Kidney epithelial cell (primary cell): ENCODE measurements at regions not wholly inside any gene's neighbourhood (a gene's known extent, or its start where the extent isn't known, plus 50 kb on each side); places are given as distances from the start of the nearest gene placed in this dataset.

Source experiments
- DNase-seq: peaks from one replicate; pipeline ENCODE4 v3.0.0-alpha.2; 2010; ENCODE audit warnings: low read depth
- H3K27me3 ChIP-seq: 2 replicates; pipeline ENCODE4 v1.6.0; 2011; ENCODE audit warnings: low read length; ENCODE audit not compliant: control insufficient read depth, insufficient read depth
- H3K36me3 ChIP-seq: 2 replicates; pipeline ENCODE4 v1.5.1; 2011; ENCODE audit warnings: low read length; ENCODE audit not compliant: control insufficient read depth, insufficient read depth
- H3K4me3 ChIP-seq: 2 replicates; pipeline ENCODE4 v1.5.1; 2011; ENCODE audit warnings: low read depth, mild to moderate bottlenecking, control low read depth, low read length
- TF ChIP-seq, protein P1 (sequence below): IDR thresholded peaks from 2 replicates; pipeline ENCODE4 v1.5.1; 2011; ENCODE audit warnings: mild to moderate bottlenecking, moderate library complexity, low read length, control low read depth, inconsistent platforms; ENCODE audit not compliant: insufficient read depth, poor library complexity, severe bottlenecking

DNA sequence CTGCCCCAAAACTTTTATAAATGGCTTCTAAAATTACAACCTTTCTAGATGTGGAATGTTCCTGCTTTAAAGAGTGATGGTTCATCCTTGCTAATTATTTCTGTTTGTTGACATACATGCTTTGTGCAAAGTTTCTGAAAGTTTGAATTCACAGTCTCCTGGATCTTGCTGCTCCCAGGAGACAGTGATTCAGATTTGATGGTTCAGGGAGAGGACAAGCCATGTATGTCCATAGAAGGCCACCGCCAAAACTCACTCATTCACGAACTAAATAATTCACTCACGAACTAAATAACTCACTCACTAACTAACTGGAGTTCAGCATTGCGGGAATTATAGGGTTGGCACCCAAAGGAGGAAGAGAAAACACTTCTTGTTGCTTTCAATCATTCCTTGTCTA, 416.5 kb upstream of the ZEB2 start:
- Histone ChIP-seq H3K36me3 (no peaks in the 10 kb centered on the region), H3K27me3 (no peaks in the 10 kb centered on the region), H3K4me3 (no peak overlapping the region)
- TF ChIP-seq, protein P1, sequence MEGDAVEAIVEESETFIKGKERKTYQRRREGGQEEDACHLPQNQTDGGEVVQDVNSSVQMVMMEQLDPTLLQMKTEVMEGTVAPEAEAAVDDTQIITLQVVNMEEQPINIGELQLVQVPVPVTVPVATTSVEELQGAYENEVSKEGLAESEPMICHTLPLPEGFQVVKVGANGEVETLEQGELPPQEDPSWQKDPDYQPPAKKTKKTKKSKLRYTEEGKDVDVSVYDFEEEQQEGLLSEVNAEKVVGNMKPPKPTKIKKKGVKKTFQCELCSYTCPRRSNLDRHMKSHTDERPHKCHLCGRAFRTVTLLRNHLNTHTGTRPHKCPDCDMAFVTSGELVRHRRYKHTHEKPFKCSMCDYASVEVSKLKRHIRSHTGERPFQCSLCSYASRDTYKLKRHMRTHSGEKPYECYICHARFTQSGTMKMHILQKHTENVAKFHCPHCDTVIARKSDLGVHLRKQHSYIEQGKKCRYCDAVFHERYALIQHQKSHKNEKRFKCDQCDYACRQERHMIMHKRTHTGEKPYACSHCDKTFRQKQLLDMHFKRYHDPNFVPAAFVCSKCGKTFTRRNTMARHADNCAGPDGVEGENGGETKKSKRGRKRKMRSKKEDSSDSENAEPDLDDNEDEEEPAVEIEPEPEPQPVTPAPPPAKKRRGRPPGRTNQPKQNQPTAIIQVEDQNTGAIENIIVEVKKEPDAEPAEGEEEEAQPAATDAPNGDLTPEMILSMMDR = no peak
- DNase-seq = no peak

DNA sequence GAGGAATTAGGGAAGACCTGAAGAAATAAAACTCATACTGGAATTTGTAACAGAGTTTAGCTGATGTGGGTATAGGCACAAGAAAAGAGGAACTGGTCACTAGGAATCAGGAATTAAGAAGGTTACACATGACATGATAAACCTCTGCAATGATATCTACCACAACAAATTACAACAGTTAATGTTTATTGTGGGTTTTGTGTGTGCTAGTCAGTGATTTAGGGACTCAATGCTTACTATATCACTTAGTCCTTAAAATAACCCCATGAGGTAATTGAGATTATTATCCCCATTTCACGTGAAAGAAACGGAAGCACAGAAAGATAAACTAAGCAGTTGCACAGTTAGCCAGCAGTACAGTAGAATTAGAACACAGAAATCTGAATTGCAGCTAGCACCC, 415.8 kb upstream of the ZEB2 start:
- DNase-seq = no peak
- H3K4me3 ChIP-seq = no peak overlapping the region
- H3K27me3 ChIP-seq = no peaks in the 10 kb centered on the region
- TF ChIP-seq, protein P1 = no peak
- no peaks in the 10 kb centered on the region for H3K36me3 ChIP-seq

DNA sequence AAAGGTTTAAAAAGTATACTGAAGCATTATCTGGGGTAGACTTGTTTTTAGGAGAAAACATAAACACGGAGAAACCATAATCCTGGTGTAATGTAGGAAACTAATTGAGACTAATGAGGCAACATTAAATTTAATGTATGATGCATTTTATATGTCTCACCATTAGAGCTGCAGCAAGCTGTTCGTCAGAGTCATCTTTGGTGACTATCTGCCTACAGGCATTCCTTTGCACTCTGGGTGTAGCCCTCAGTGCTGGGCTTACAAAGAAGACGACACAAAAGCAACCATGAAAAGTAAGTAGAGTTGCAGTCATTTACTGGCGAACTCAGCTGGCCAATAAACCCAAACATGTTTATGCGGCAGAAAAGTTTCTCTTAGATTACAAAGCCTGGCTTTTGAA, 415.3 kb upstream of the ZEB2 start:
- no peaks in the 10 kb centered on the region for H3K27me3 ChIP-seq
- H3K36me3 ChIP-seq = no peaks in the 10 kb centered on the region
- DNase-seq = no peak
- no peak overlapping the region for H3K4me3 ChIP-seq
- TF ChIP-seq, protein P1 = no peak

DNA sequence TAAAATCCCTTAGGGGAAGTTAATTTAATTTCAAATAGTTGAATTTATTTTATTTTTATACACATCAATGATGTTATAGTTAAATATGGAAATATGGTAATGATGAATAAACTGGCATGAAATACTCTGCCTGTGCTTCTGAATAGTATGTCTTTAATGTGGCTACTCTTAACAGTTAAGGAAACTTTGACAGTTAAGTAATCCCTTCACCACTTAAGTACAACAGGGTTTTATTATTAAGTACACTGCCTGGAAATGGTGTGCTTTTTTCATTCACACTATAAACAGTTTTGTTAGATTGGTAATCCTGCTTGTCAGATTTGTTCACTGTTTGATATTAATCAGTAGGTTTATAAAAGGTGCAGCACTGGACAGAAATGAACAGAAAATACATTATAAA, 412.0 kb upstream of the ZEB2 start:
- Histone ChIP-seq H3K27me3 (no peaks in the 10 kb centered on the region), H3K4me3 (no peak overlapping the region), H3K36me3 (no peaks in the 10 kb centered on the region)
- TF ChIP-seq, protein P1 = no peak
- no peak for DNase-seq

DNA sequence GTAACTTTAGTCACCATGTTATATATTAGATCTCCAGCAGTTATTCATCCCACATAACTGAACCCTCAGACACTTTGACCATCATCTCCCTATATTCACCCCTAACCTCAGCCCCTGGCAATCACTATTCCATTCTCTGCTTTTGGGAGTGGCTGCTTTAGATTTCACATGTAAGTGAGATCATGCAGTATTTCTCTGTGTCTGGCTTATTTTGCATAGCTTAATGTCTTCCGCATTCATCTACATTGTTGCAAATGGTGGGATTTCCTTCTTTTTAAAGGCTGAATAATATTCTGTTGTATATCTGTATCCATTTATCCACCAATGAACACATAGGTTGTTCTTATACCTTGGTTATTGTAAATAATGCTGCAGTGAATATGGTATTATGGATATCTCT, 411.6 kb upstream of the ZEB2 start:
- Histone ChIP-seq H3K36me3 (no peaks in the 10 kb centered on the region), H3K4me3 (no peak overlapping the region), H3K27me3 (no peaks in the 10 kb centered on the region)
- DNase-seq = no peak
- TF ChIP-seq, protein P1 = no peak

DNA sequence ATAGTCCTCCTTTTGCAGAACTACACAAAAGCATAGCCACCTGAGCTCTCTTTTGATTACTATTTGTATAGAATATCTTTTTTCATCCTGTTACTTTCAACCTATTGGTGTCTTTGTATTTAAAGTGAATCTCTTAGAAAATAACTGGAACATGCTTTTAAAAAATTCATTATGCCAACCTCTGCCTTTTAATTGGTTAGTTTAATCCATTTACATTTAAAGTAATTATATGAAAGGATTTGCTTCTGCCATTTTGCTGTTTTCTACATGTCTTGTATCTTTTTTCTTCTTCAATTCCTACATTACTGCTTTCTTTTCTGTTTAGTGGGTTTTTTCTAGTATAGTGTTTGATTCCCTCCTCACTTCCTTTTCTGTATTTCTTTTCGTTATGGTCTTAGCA, 407.5 kb upstream of the ZEB2 start:
- H3K27me3 ChIP-seq = no peaks in the 10 kb centered on the region
- DNase-seq = no peak

More for the DNA sequence above, 407.5 kb upstream of the ZEB2 start:
- Histone ChIP-seq H3K4me3 (no peak overlapping the region), H3K36me3 (no peaks in the 10 kb centered on the region)
- TF ChIP-seq, protein P1 = no peak
